K562 (cell line): ENCODE measurements at regions not wholly inside any gene's neighbourhood (a gene's known extent, or its start where the extent isn't known, plus 50 kb on each side); places are given as distances from the start of the nearest gene placed in this dataset.

ENCODE experiments used
- ATAC-seq: fragments of 200-7000 bp; cut with Tn5 transposase; 3 replicates; pipeline ENCODE4 v1.9.1; 2020; ENCODE audit warnings: moderate library complexity
- BruUV-seq: library from RNA; stranded (reverse); fragments of 400-500 nt; replicated peaks from 2 replicates; lab custom pipeline; 2021; lab: Mats Ljungman, UMichigan
- CTCF ChIA-PET: fragments of 300-600 bp; formaldehyde crosslinking; extraction: SDS; loops from one replicate; lab custom pipeline; 2021; ENCODE audit warnings: low intra/inter-chr PET ratio; lab: Yijun Ruan, JAX
- POLR2A ChIA-PET: fragments of 300-600, 350-650 bp; sonication (Branson Sonifier 250); formaldehyde crosslinking; extraction: SDS; loops from one replicate; lab custom pipeline; 2021; ENCODE audit warnings: antibody characterized with exemption, inconsistent platforms; lab: Yijun Ruan, JAX
- DNase-seq, 4 experiments: peaks; one replicate each; pipeline versions ENCODE4 v3.0.0 to v3.0.0-alpha.2; 2011 to 2018; ENCODE audit warnings: low spot score in 3 of 4, mixed read lengths in 3 of 4; ENCODE audit errors: extremely low read depth in 1 of 4
- FAIRE-seq: peaks from 2 replicates; lab custom pipeline; 2011; peaks lifted over from hg19 to GRCh38; lab: Jason Lieb, UNC
- H2AFZ ChIP-seq: 2 replicates; pipeline ENCODE4 v1.6.0; 2011; ENCODE audit warnings: low read depth, low read length, control low read depth, inconsistent platforms
- H3K27ac ChIP-seq: fragments of 200-600 bp; 3 replicates; pipeline ENCODE4 v1.8.0; 2011; ENCODE audit warnings: low read depth, mild to moderate bottlenecking, control low read depth, inconsistent platforms, low read length, moderate library complexity, mixed read lengths; ENCODE audit errors: extremely low read depth
- H3K27me3 ChIP-seq, 2 experiments: fragments of 300-600 bp in 1 of 2; 2 replicates in 1 of 2; 3 replicates in 1 of 2; pipeline versions ENCODE4 v1.6.0 to v1.8.0; 2011; ENCODE audit warnings: inconsistent platforms in 2 of 2, low read length in 2 of 2, mild to moderate bottlenecking in 1 of 2, mixed read lengths in 1 of 2, moderate library complexity in 1 of 2; ENCODE audit not compliant: control insufficient read depth in 2 of 2, insufficient read depth in 2 of 2
- H3K36me3 ChIP-seq: fragments of 300-600 bp; 3 replicates; pipeline ENCODE4 v1.8.0; 2011; ENCODE audit warnings: mild to moderate bottlenecking, low read length, inconsistent platforms; ENCODE audit not compliant: control insufficient read depth, insufficient read depth
- H3K4me1 ChIP-seq, 2 experiments: fragments of 200-600 bp in 1 of 2; replicated peaks in 1 of 2; 2 replicates in 1 of 2; 3 replicates in 1 of 2; pipeline versions ENCODE4 v1.5.1 to v1.8.0; 2011; ENCODE audit warnings: inconsistent platforms in 2 of 2, low read length in 2 of 2, mild to moderate bottlenecking in 1 of 2, mixed read lengths in 1 of 2, moderate library complexity in 1 of 2; ENCODE audit not compliant: control insufficient read depth in 2 of 2, insufficient read depth in 2 of 2
- H3K4me2 ChIP-seq: 2 replicates; pipeline ENCODE4 v1.6.1; 2011; ENCODE audit warnings: low read length, control low read depth, inconsistent platforms, mixed read lengths; ENCODE audit not compliant: insufficient read depth
- H3K4me3 ChIP-seq: fragments of 200-600 bp; sonication (generic), shearing (Covaris generic); 2 replicates; pipeline ENCODE4 v1.5.1; 2016; ENCODE audit warnings: control low read depth, inconsistent platforms
- H3K79me2 ChIP-seq: fragments of 200-600 bp; 3 replicates; pipeline ENCODE4 v1.8.0; 2011; ENCODE audit warnings: low read length, inconsistent platforms; ENCODE audit not compliant: control insufficient read depth, insufficient read depth
- H3K9ac ChIP-seq, 2 experiments: 2 replicates each; pipeline versions ENCODE4 v1.6.0 to v1.6.1; 2011; ENCODE audit warnings: low read depth in 2 of 2, low read length in 2 of 2, control low read depth in 1 of 2, inconsistent platforms in 1 of 2, mild to moderate bottlenecking in 1 of 2, mixed read lengths in 1 of 2; ENCODE audit not compliant: insufficient read depth in 1 of 2
- H3K9me1 ChIP-seq: one replicate; pipeline ENCODE4 v1.6.0; 2011; ENCODE audit warnings: inconsistent platforms, mild to moderate bottlenecking, low read length, moderate library complexity; ENCODE audit not compliant: control insufficient read depth, insufficient read depth
- H3K9me3 ChIP-seq: replicated peaks from 2 replicates; pipeline ENCODE4 v1.5.1; 2011; ENCODE audit warnings: low read depth, low read length, inconsistent platforms; ENCODE audit not compliant: control insufficient read depth, insufficient read depth
- H4K20me1 ChIP-seq: replicated peaks from 2 replicates; pipeline ENCODE4 v1.6.1; 2011; ENCODE audit warnings: low read length, inconsistent platforms, mixed read lengths; ENCODE audit not compliant: control insufficient read depth, insufficient read depth
- C11orf30 ChIP-seq: fragments of 450-650 bp; IDR thresholded peaks from 2 replicates; pipeline ENCODE4 v1.6.1; 2016; ENCODE audit warnings: low read depth, mild to moderate bottlenecking
- CBFA2T3 ChIP-seq: fragments of 450-650 bp; IDR thresholded peaks from 2 replicates; pipeline ENCODE4 v1.6.1; 2017
- CGGBP1 ChIP-seq: fragments of 250-450 bp; sonication (Bioruptor Pico); IDR thresholded peaks from 2 replicates; pipeline ENCODE4 v1.9.0; 2021; ENCODE audit warnings: mild to moderate bottlenecking
- ELF1 ChIP-seq: fragments of 200-800 bp; sonication (Bioruptor generic); IDR thresholded peaks from 2 replicates; pipeline ENCODE4 v1.6.1; 2016; ENCODE audit warnings: missing genetic modification characterization, missing compliant biosample characterization
- GTF2B ChIP-seq: IDR thresholded peaks from 2 replicates; pipeline ENCODE4 v1.6.1; 2011; ENCODE audit not compliant: insufficient read length; ENCODE audit errors: extremely low read depth
- HNRNPK ChIP-seq: fragments of 200-400 bp; formaldehyde crosslinking; IDR thresholded peaks from one replicate; pipeline ENCODE4 v1.6.1; 2018; ENCODE audit warnings: mild to moderate bottlenecking, low read depth, low read length; ENCODE audit not compliant: poor library complexity, severe bottlenecking
- KLF13 ChIP-seq: fragments of 450-650 bp; IDR thresholded peaks from 2 replicates; pipeline ENCODE4 v1.6.1; 2016; ENCODE audit warnings: missing genetic modification characterization, low read depth, mild to moderate bottlenecking, missing compliant biosample characterization, moderate library complexity, borderline replicate concordance
- NCOA6 ChIP-seq: fragments of 450-650 bp; IDR thresholded peaks from 2 replicates; pipeline ENCODE4 v1.6.1; 2017; ENCODE audit warnings: mild to moderate bottlenecking
- NFATC3 ChIP-seq: fragments of 450-650 bp; IDR thresholded peaks from 2 replicates; pipeline ENCODE4 v1.6.1; 2017; ENCODE audit warnings: mild to moderate bottlenecking
- POLR2G ChIP-seq: fragments of 200-400 bp; formaldehyde crosslinking; IDR thresholded peaks from 2 replicates; pipeline ENCODE4 v1.6.1; 2017; ENCODE audit warnings: low read depth, mild to moderate bottlenecking, antibody characterized with exemption, low read length, moderate library complexity
- PURB ChIP-seq: sonication (generic); formaldehyde crosslinking; IDR thresholded peaks from 2 replicates; pipeline ENCODE4 v1.9.0; 2021; ENCODE audit warnings: low read depth, mild to moderate bottlenecking, missing genetic modification reagents
- SMC3 ChIP-seq: conservative IDR thresholded peaks from 2 replicates; pipeline ENCODE4 v1.6.1; 2011; ENCODE audit warnings: low read depth, low read length, improper control_type of control experiment; ENCODE audit not compliant: insufficient read depth
- ZFX ChIP-seq: sonication (generic); formaldehyde crosslinking; IDR thresholded peaks from 2 replicates; pipeline ENCODE4 v1.8.0; 2022; ENCODE audit warnings: mild to moderate bottlenecking, missing genetic modification reagents, moderate library complexity
- ZKSCAN8 ChIP-seq: fragments of 200-800 bp; sonication (Bioruptor generic); IDR thresholded peaks from 2 replicates; pipeline ENCODE4 v1.6.1; 2016; ENCODE audit warnings: missing genetic modification characterization, missing compliant biosample characterization
- ZNF316 ChIP-seq: fragments of 450-650 bp; IDR thresholded peaks from 2 replicates; pipeline ENCODE4 v1.6.1; 2016
- ZNF778 ChIP-seq: fragments of 450-650 bp; formaldehyde crosslinking; IDR thresholded peaks from 2 replicates; pipeline ENCODE4 v1.4.0; 2020; ENCODE audit warnings: mild to moderate bottlenecking, moderate library complexity
- ZNF79 ChIP-seq: fragments of 250-450 bp; sonication (Bioruptor Pico); IDR thresholded peaks from 2 replicates; pipeline ENCODE4 v1.4.0; 2020; ENCODE audit warnings: low read depth, mild to moderate bottlenecking, moderate library complexity
- WGBS: fragments of 100-300 bp; shearing (Covaris generic); methylation state at CpG from one replicate; pipeline ENCODE4 v1.1.6; 2016; ENCODE audit warnings: low coverage, mixed read lengths; ENCODE audit not compliant: insufficient coverage; ENCODE audit errors: missing lambda C conversion rate; 5-methylcytosine and 5-hydroxymethylcytosine counted together
- in situ Hi-C: fragments of 300-500 bp; cut with MboI; formaldehyde crosslinking; loops from 4 replicates; pipeline ENCODE4 v1.15.0; 2018; ENCODE audit warnings: inconsistent platforms, mixed read lengths
- intact Hi-C: fragments of 100-400 bp; cut with micrococcal nuclease; formaldehyde crosslinking; loops from 2 replicates; pipeline ENCODE4 v1.14.2; 2022
- TF ChIP-seq, protein P1 (sequence below): IDR thresholded peaks from 2 replicates; pipeline ENCODE4 v1.6.1; 2014; ENCODE audit warnings: antibody characterized with exemption

GRCh38 chr3:154990543-154990942 lies 89.6 kb upstream of the MME start:
- no peak for ATAC-seq
- no peak for DNase-seq
- Histone ChIP-seq H3K79me2 (no peaks in the 10 kb centered on the region), H3K9me3 (no peaks in the 10 kb centered on the region), H3K4me2 (no peak overlapping the region), H2AFZ (no peak overlapping the region), H3K27me3 (no peaks in the 10 kb centered on the region), H3K4me1 (no peaks in the 10 kb centered on the region), H3K36me3 (no peaks in the 10 kb centered on the region), H3K27ac (no peak overlapping the region), H3K9me1 (no peaks in the 10 kb centered on the region), H3K9ac (no peak overlapping the region), H3K4me3 (no peak overlapping the region), H4K20me1 (no peaks in the 10 kb centered on the region)
- no TSS peak for BruUV-seq
- ChIA-PET CTCF (no interaction called here), POLR2A (no interaction called here)
- TF ChIP-seq, protein P1, sequence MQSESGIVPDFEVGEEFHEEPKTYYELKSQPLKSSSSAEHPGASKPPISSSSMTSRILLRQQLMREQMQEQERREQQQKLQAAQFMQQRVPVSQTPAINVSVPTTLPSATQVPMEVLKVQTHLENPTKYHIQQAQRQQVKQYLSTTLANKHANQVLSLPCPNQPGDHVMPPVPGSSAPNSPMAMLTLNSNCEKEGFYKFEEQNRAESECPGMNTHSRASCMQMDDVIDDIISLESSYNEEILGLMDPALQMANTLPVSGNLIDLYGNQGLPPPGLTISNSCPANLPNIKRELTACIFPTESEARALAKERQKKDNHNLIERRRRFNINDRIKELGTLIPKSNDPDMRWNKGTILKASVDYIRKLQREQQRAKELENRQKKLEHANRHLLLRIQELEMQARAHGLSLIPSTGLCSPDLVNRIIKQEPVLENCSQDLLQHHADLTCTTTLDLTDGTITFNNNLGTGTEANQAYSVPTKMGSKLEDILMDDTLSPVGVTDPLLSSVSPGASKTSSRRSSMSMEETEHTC = no peak
- peak; percentile 83 for TF ChIP-seq ZNF316
- TF ChIP-seq C11orf30 = peak; percentile 55; the same call in 1 of the 2 replicates
- intact Hi-C loops = no loop called here
- no peak for FAIRE-seq
- in situ Hi-C loops = no loop called here

GRCh38 chr3:154987846-154988245 lies 92.3 kb upstream of the MME start:
- Histone ChIP-seq H3K36me3 (no peaks in the 10 kb centered on the region), H3K9ac (no peak overlapping the region), H3K27ac (no peak overlapping the region), H3K4me1 (no peaks in the 10 kb centered on the region), H3K79me2 (no peaks in the 10 kb centered on the region), H3K9me1 (no peaks in the 10 kb centered on the region), H3K4me2 (no peak overlapping the region), H3K4me3 (no peak overlapping the region), H3K27me3 (no peaks in the 10 kb centered on the region), H2AFZ (no peak overlapping the region), H4K20me1 (no peaks in the 10 kb centered on the region), H3K9me3 (no peaks in the 10 kb centered on the region)
- DNase-seq (no peak), FAIRE-seq (no peak), ATAC-seq (no peak)
- POLR2A ChIA-PET = no interaction called here
- in situ Hi-C loops (no loop called here), intact Hi-C loops (no loop called here)
- CTCF ChIA-PET = no interaction called here
- BruUV-seq = no TSS peak
- 38% methylated on average over 1 of the region's 1 CpG for WGBS
- TF ChIP-seq NCOA6 (no peak), HNRNPK (no peak), SMC3 (no peak), ZNF79 (CRISPR knock-in tag) (no peak), ZNF778 (CRISPR knock-in tag) (no peak), GTF2B (no peak), CBFA2T3 (no peak), PURB (CRISPR knock-in tag) (no peak), CGGBP1 (CRISPR knock-in tag) (no peak), NFATC3 (no peak), ELF1 (tag) (no peak), ZFX (CRISPR knock-in tag) (no peak), ZKSCAN8 (no peak), POLR2G (no peak), KLF13 (tag) (no peak)
